HEK293T (cell line): ENCODE measurements at regions not wholly inside any gene's neighbourhood (a gene's known extent, or its start where the extent isn't known, plus 50 kb on each side); places are given as distances from the start of the nearest gene placed in this dataset.

Experiments used
- ARNT ChIP-seq: fragments of 450-650 bp; IDR thresholded peaks from 2 replicates; pipeline ENCODE4 v1.6.1; 2017; ENCODE audit warnings: mild to moderate bottlenecking
- FOXA1 ChIP-seq: fragments of 450-650 bp; IDR thresholded peaks from 2 replicates; pipeline ENCODE4 v1.6.1; 2016; ENCODE audit warnings: mild to moderate bottlenecking

- TF ChIP-seq ARNT (no peak), FOXA1 (no peak)
Measured at GRCh38 chr18:25630682-25631081, 278.7 kb upstream of the ZNF521 start.
